Caco-2 (cell line): ENCODE measurements at regions not wholly inside any gene's neighbourhood (a gene's known extent, or its start where the extent isn't known, plus 50 kb on each side); places are given as distances from the start of the nearest gene placed in this dataset.

ENCODE experiments used
- BruUV-seq: library from RNA; stranded (reverse); fragments of 400-500 nt; replicated peaks from 2 replicates; lab custom pipeline; 2021; lab: Mats Ljungman, UMichigan
- CTCF ChIA-PET: fragments of 300-600 bp; sonication (Branson Sonifier 250); formaldehyde crosslinking; loops from one replicate; lab custom pipeline; 2022; ENCODE audit warnings: antibody characterized with exemption; lab: Charles Lee
- POLR2A ChIA-PET: fragments of 300-600 bp; sonication (Branson Sonifier 250); formaldehyde crosslinking; loops from one replicate; lab custom pipeline; 2022; ENCODE audit warnings: antibody characterized with exemption; lab: Charles Lee
- DNase-seq, 2 experiments: peaks; one replicate each; pipeline versions ENCODE4 v3.0.0 to v3.0.0-alpha.2; 2020 to 2022
- H3K27me3 ChIP-seq: replicated peaks from 2 replicates; pipeline ENCODE4 v1.6.0; 2011; ENCODE audit warnings: low read length; ENCODE audit not compliant: control insufficient read depth, insufficient read depth
- H3K36me3 ChIP-seq: 2 replicates; pipeline ENCODE4 v1.5.1; 2011; ENCODE audit warnings: low read length; ENCODE audit not compliant: control insufficient read depth, insufficient read depth
- H3K4me1 ChIP-seq: fragments of 250-450 bp; sonication (Bioruptor Pico); 2 replicates; pipeline ENCODE4 v1.5.1; 2020; ENCODE audit warnings: mild to moderate bottlenecking
- H3K4me3 ChIP-seq: 2 replicates; pipeline ENCODE4 v1.5.1; 2011; ENCODE audit warnings: low read depth, mild to moderate bottlenecking, control low read depth, low read length
- H3K9me3 ChIP-seq: fragments of 250-450 bp; sonication (Bioruptor Pico); 2 replicates; pipeline ENCODE4 v1.5.1; 2020; ENCODE audit warnings: mild to moderate bottlenecking, moderate library complexity
- H3K27ac Mint-ChIP-seq: one replicate; pipeline ENCODE4 v1.8.0; 2022; ENCODE audit warnings: mixed read lengths; ENCODE audit not compliant: unreplicated experiment
- H3K27me3 Mint-ChIP-seq: one replicate; pipeline ENCODE4 v1.8.0; 2022; ENCODE audit warnings: mixed read lengths; ENCODE audit not compliant: insufficient read depth, unreplicated experiment
- H3K36me3 Mint-ChIP-seq: one replicate; pipeline ENCODE4 v1.8.0; 2022; ENCODE audit warnings: mild to moderate bottlenecking, mixed read lengths; ENCODE audit not compliant: insufficient read depth, unreplicated experiment
- H3K4me1 Mint-ChIP-seq: one replicate; pipeline ENCODE4 v1.8.0; 2022; ENCODE audit warnings: low read depth, mixed read lengths; ENCODE audit not compliant: unreplicated experiment
- H3K4me3 Mint-ChIP-seq: one replicate; pipeline ENCODE4 v1.8.0; 2022; ENCODE audit warnings: mild to moderate bottlenecking, moderate library complexity, mixed read lengths; ENCODE audit not compliant: unreplicated experiment
- H3K9me3 Mint-ChIP-seq: one replicate; pipeline ENCODE4 v1.8.0; 2022; ENCODE audit warnings: mixed read lengths; ENCODE audit not compliant: unreplicated experiment
- CTCF ChIP-seq, 2 experiments: fragments of 200-600 bp in 1 of 2; IDR thresholded peaks; 1 replicate in 1 of 2; 2 replicates in 1 of 2; pipeline versions ENCODE4 v1.5.1 to v1.8.0; 2011 to 2022; ENCODE audit warnings: antibody characterized with exemption in 1 of 2, control low read depth in 1 of 2, inconsistent platforms in 1 of 2, low read depth in 1 of 2, low read length in 1 of 2, mild to moderate bottlenecking in 1 of 2, moderate library complexity in 1 of 2; ENCODE audit not compliant: insufficient read depth in 1 of 2, severe bottlenecking in 1 of 2, unreplicated experiment in 1 of 2
- intact Hi-C: fragments of 100-400 bp; cut with micrococcal nuclease; formaldehyde crosslinking; loops from one replicate; pipeline ENCODE4 v1.10.0; 2022; ENCODE audit not compliant: unreplicated experiment

GRCh38 chr2:16716944-16717343, 51.3 kb upstream of the CYRIA start:
- CTCF ChIA-PET, result no interaction called here
- H3K36me3 Mint-ChIP-seq, result no peaks in the 10 kb centered on the region

GRCh38 chr2:16716024-16716423, 50.4 kb upstream of the CYRIA start:
- TF ChIP-seq CTCF (IDR thresholded peaks at IDR 0.05; ENCODE audit: insufficient read depth in 1 of 2, low read depth in 1 of 2, low read length in 1 of 2, severe bottlenecking in 1 of 2, unreplicated experiment in 1 of 2), result no peak
- Mint-ChIP-seq H3K27ac (no peak overlapping the region), H3K36me3 (no peaks in the 10 kb centered on the region), H3K4me1 (no peaks in the 10 kb centered on the region), H3K27me3 (peaks cover 27% of the 10 kb centered on the region), H3K4me3 (no peak overlapping the region), H3K9me3 (no peaks in the 10 kb centered on the region)
- Histone ChIP-seq H3K9me3 (no peaks in the 10 kb centered on the region), H3K4me1 (no peaks in the 10 kb centered on the region), H3K36me3 (no peaks in the 10 kb centered on the region), H3K27me3 (peaks cover 3% of the 10 kb centered on the region; the same call in 1 of the 2 replicates), H3K4me3 (no peak overlapping the region)
- no TSS peak for BruUV-seq
- ChIA-PET CTCF (no interaction called here), POLR2A (no interaction called here)
- no peak for DNase-seq
- intact Hi-C loops, result no loop called here

More at GRCh38 chr2:16716944-16717343, 51.3 kb upstream of the CYRIA start:
- BruUV-seq, result no TSS peak
- H3K36me3 ChIP-seq, result no peaks in the 10 kb centered on the region
- intact Hi-C loops, result no loop called here
- no peak for TF ChIP-seq CTCF (IDR thresholded peaks at IDR 0.05; ENCODE audit: insufficient read depth in 1 of 2, low read depth in 1 of 2, low read length in 1 of 2, severe bottlenecking in 1 of 2, unreplicated experiment in 1 of 2)
- no peaks in the 10 kb centered on the region for H3K4me1 ChIP-seq
- H3K27me3 Mint-ChIP-seq, result peaks cover 23% of the 10 kb centered on the region
- no peaks in the 10 kb centered on the region for H3K9me3 ChIP-seq
- H3K9me3 Mint-ChIP-seq, result no peaks in the 10 kb centered on the region
- peaks cover 3% of the 10 kb centered on the region; the same call in 1 of the 2 replicates for H3K27me3 ChIP-seq
- POLR2A ChIA-PET, result no interaction called here
- no peaks in the 10 kb centered on the region for H3K4me1 Mint-ChIP-seq
- H3K27ac Mint-ChIP-seq, result no peak overlapping the region
- H3K4me3 Mint-ChIP-seq, result no peak overlapping the region
- DNase-seq, result no peak
- H3K4me3 ChIP-seq, result no peak overlapping the region
